Liver (tissue), 8 donors: ENCODE measurements at regions not wholly inside any gene's neighbourhood (a gene's known extent, or its start where the extent isn't known, plus 50 kb on each side); places are given as distances from the start of the nearest gene placed in this dataset.

ENCODE experiments used
- DNase-seq: peaks from one replicate; pipeline ENCODE4 v3.0.0-alpha.2; 2017; ENCODE audit warnings: low spot score
- H3K27ac ChIP-seq, 2 donors: one replicate each; pipeline ENCODE4 v1.7.0; 2013; ENCODE audit warnings: inconsistent platforms in 2 of 2, low read length in 2 of 2, control low read depth in 1 of 2, low read depth in 1 of 2, mild to moderate bottlenecking in 1 of 2
- H3K27me3 ChIP-seq, 4 donors: one replicate each; pipeline versions ENCODE4 v1.6.1 to v1.7.0; 2013; ENCODE audit warnings: low read length in 3 of 4, inconsistent platforms in 1 of 4, mild to moderate bottlenecking in 1 of 4, moderate library complexity in 1 of 4; ENCODE audit not compliant: control insufficient read depth in 4 of 4, insufficient read depth in 4 of 4
- H3K36me3 ChIP-seq, 4 donors: one replicate each; pipeline versions ENCODE4 v1.6.1 to v1.7.0; 2013; ENCODE audit warnings: low read length in 3 of 4, mild to moderate bottlenecking in 3 of 4, low read depth in 1 of 4, moderate library complexity in 1 of 4; ENCODE audit not compliant: control insufficient read depth in 4 of 4, insufficient read depth in 3 of 4
- H3K4me1 ChIP-seq, 4 donors: one replicate each; pipeline versions ENCODE4 v1.6.1 to v1.7.0; 2013; ENCODE audit warnings: low read length in 3 of 4, mild to moderate bottlenecking in 3 of 4, moderate library complexity in 1 of 4; ENCODE audit not compliant: control insufficient read depth in 4 of 4, insufficient read depth in 4 of 4
- H3K4me3 ChIP-seq, 3 donors: one replicate each; pipeline versions ENCODE4 v1.6.1 to v1.7.0; 2013; ENCODE audit warnings: low read length in 3 of 3, control low read depth in 1 of 3, low read depth in 1 of 3, mild to moderate bottlenecking in 1 of 3
- H3K9ac ChIP-seq, 2 donors: one replicate each; pipeline ENCODE4 v1.7.0; 2013; ENCODE audit warnings: low read length in 2 of 2, mild to moderate bottlenecking in 2 of 2, moderate library complexity in 2 of 2, control low read depth in 1 of 2, low read depth in 1 of 2
- H3K9me3 ChIP-seq, 4 donors: one replicate each; pipeline versions ENCODE4 v1.6.1 to v1.7.0; 2013; ENCODE audit warnings: low read length in 3 of 4; ENCODE audit not compliant: control insufficient read depth in 4 of 4
- FOXA2 ChIP-seq: IDR thresholded peaks from 2 replicates; pipeline ENCODE4 v1.6.1; 2016; ENCODE audit warnings: antibody characterized with exemption
- GABPA ChIP-seq, 2 donors: IDR thresholded peaks in 1 of 2; conservative IDR thresholded peaks in 1 of 2; 2 replicates each; pipeline ENCODE4 v1.6.1; 2016; ENCODE audit warnings: antibody characterized with exemption in 2 of 2, mild to moderate bottlenecking in 1 of 2, moderate library complexity in 1 of 2
- HNF4A ChIP-seq, 2 donors: conservative IDR thresholded peaks; 2 replicates each; pipeline ENCODE4 v1.6.1; 2016; ENCODE audit warnings: antibody characterized with exemption in 2 of 2, mild to moderate bottlenecking in 2 of 2
- HNF4G ChIP-seq: IDR thresholded peaks from 2 replicates; pipeline ENCODE4 v1.6.1; 2016; ENCODE audit warnings: antibody characterized with exemption
- NR2F2 ChIP-seq: IDR thresholded peaks from 2 replicates; pipeline ENCODE4 v1.6.1; 2016; ENCODE audit warnings: antibody characterized with exemption
- RAD21 ChIP-seq, 2 donors: IDR thresholded peaks; 2 replicates each; pipeline ENCODE4 v1.6.1; 2016; ENCODE audit warnings: antibody characterized with exemption in 2 of 2, mild to moderate bottlenecking in 2 of 2
- RXRA ChIP-seq, 2 donors: IDR thresholded peaks; 2 replicates each; pipeline ENCODE4 v1.6.1; 2017 to 2018; ENCODE audit warnings: antibody characterized with exemption in 2 of 2, mild to moderate bottlenecking in 1 of 2
- SP1 ChIP-seq: IDR thresholded peaks from 2 replicates; pipeline ENCODE4 v1.6.1; 2018; ENCODE audit warnings: antibody characterized with exemption, mild to moderate bottlenecking
- TAF1 ChIP-seq: conservative IDR thresholded peaks from 2 replicates; pipeline ENCODE4 v1.6.1; 2016; ENCODE audit warnings: antibody characterized with exemption, mild to moderate bottlenecking
- YY1 ChIP-seq: IDR thresholded peaks from 2 replicates; pipeline ENCODE4 v1.6.1; 2016; ENCODE audit warnings: antibody characterized with exemption, mild to moderate bottlenecking
- WGBS: extraction: QIAGEN DNeasy Blood & Tissue Kit; methylation state at CpG from one replicate; pipeline ENCODE4 v1.1.7; 2013; 5-methylcytosine and 5-hydroxymethylcytosine counted together
- TF ChIP-seq, protein P1 (sequence below): IDR thresholded peaks from 2 replicates; pipeline ENCODE4 v1.6.1; 2016; ENCODE audit warnings: antibody characterized with exemption
- TF ChIP-seq, protein P2 (sequence below): fragments of 150-350 bp; IDR thresholded peaks from 2 replicates; pipeline ENCODE4 v1.5.1; 2017; ENCODE audit warnings: improper control_type of control experiment, low read depth, low read length; ENCODE audit not compliant: missing input control
- TF ChIP-seq, protein P3 (sequence below): IDR thresholded peaks from 2 replicates; pipeline ENCODE4 v1.6.1; 2016; ENCODE audit warnings: antibody characterized with exemption
- TF ChIP-seq, protein P4 (sequence below): IDR thresholded peaks from 2 replicates; pipeline ENCODE4 v1.6.1; 2016; ENCODE audit warnings: antibody characterized with exemption, mild to moderate bottlenecking
- TF ChIP-seq, protein P5 (sequence below): IDR thresholded peaks from 2 replicates; pipeline ENCODE4 v1.6.1; 2016; ENCODE audit warnings: antibody characterized with exemption
- donor health status: healthy.
- donor health status: healthy.
- donor health status: healthy.
- donor health status: healthy.
- donor health status: healthy.

DNA sequence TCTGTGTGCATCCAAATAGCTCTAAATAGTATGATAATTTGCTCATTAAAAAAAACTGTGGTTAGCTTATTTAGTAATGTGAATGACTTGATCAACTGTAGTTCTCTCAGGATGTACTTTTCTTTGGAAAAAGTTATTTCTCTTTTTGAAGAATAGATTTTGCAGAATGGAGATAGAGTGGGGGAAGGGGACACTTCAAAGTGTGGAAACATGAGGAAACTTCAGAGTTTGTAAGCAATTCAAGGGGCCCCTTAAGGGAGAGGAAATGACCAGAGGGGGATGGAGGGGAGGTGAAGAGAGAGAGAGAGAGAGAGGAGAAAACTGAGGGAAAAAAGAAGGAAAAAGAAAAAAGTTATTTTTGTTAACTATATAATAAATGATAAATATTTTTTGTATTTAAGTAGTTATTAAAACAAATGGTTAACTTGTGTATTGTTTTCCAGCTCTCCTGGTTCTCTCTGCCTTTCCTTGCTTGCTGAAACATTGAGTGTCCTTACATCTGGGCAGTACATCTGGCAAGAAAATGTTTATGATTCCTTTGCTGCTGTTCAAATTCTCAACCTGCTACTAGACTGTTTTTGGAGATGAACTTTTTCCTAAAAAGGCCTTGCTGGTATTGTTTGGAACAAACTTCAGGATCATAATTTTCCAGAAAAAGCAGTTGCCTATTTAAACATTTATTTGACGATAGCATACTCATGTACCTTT, 497.5 kb upstream of the CITED2 start:
- no peak overlapping the region for H3K9ac ChIP-seq
- H3K4me1 ChIP-seq = peaks cover 0 to 4% (median 0%) of the 10 kb centered on the region in 4 donors
- H3K9me3 ChIP-seq = no peaks in the 10 kb centered on the region
- no peak for TF ChIP-seq TAF1
- TF ChIP-seq HNF4A (conservative IDR thresholded peaks at IDR 0.05) = no peak
- no peak for TF ChIP-seq HNF4G
- TF ChIP-seq, protein P1, sequence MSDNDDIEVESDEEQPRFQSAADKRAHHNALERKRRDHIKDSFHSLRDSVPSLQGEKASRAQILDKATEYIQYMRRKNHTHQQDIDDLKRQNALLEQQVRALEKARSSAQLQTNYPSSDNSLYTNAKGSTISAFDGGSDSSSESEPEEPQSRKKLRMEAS = no peak
- no peak for TF ChIP-seq FOXA2
- TF ChIP-seq, protein P2, sequence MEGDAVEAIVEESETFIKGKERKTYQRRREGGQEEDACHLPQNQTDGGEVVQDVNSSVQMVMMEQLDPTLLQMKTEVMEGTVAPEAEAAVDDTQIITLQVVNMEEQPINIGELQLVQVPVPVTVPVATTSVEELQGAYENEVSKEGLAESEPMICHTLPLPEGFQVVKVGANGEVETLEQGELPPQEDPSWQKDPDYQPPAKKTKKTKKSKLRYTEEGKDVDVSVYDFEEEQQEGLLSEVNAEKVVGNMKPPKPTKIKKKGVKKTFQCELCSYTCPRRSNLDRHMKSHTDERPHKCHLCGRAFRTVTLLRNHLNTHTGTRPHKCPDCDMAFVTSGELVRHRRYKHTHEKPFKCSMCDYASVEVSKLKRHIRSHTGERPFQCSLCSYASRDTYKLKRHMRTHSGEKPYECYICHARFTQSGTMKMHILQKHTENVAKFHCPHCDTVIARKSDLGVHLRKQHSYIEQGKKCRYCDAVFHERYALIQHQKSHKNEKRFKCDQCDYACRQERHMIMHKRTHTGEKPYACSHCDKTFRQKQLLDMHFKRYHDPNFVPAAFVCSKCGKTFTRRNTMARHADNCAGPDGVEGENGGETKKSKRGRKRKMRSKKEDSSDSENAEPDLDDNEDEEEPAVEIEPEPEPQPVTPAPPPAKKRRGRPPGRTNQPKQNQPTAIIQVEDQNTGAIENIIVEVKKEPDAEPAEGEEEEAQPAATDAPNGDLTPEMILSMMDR = no peak
- TF ChIP-seq GABPA (IDR thresholded peaks at IDR 0.05 in 1 of 2, conservative IDR thresholded peaks at IDR 0.05 in 1 of 2) = no peak
- no peak for TF ChIP-seq SP1
- TF ChIP-seq YY1 = no peak
- no peak for TF ChIP-seq NR2F2
- H3K4me3 ChIP-seq = no peak overlapping the region
- no peak overlapping the region for H3K27ac ChIP-seq
- H3K27me3 ChIP-seq = no peaks in the 10 kb centered on the region
- 77% methylated on average over 1 of the region's 1 CpG for WGBS
- no peaks in the 10 kb centered on the region for H3K36me3 ChIP-seq
- DNase-seq = no peak

DNA sequence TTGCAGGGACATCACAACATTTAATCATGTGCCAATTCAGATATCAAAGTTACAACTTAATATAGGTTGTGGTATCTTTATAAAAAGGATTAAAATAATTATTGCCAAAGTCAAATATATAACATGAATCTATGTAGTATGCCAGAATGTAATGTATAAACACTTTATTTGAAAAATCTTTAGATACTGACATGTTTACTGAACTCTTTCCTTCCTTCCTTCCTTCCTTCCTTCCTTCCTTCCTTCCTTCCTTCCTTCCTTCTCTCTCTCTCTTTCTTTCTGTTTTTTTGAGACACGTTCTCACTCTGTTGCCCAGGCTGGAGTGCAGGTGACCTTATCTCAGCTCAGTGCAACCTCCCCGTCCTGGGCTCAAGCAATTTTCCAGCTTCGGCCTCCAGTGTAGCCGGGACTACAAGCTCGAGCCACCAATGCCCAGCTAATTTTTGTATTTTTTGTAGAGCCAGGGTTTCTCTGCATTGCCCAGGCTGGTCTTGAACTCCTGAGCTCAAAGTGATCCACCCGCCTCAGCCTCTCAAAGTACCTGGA, 496.8 kb upstream of the CITED2 start:
- no peak overlapping the region for H3K4me3 ChIP-seq
- H3K9ac ChIP-seq = no peak overlapping the region
- no peaks in the 10 kb centered on the region for H3K36me3 ChIP-seq
- no peak overlapping the region for H3K27ac ChIP-seq
- no peak for DNase-seq
- 85% methylated on average over 6 of the region's 6 CpGs for WGBS
- no peaks in the 10 kb centered on the region for H3K27me3 ChIP-seq
- peaks cover 0 to 4% (median 0%) of the 10 kb centered on the region in 4 donors for H3K4me1 ChIP-seq
- no peaks in the 10 kb centered on the region for H3K9me3 ChIP-seq
- TF ChIP-seq HNF4G = no peak
- TF ChIP-seq, protein P2 = no peak

DNA sequence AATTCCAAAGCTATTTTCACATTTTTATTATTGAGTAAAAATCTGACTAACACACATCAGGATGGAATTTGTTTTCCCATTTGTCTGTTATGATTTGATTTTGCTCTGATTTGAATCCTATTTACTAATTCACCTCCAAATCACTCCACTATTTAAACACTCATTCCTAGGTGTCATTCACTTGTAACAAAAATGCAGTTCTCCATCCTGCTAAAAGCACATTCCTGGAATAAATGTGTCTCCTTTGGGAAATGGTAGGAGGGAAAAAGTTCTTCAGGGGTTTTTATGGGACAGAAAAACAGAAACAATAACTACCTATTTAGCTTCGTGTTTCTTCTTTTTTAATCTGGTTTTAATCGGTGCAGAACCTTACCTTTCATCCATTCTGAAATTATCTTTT, 494.1 kb upstream of the CITED2 start:
- WGBS = 89% methylated on average over 2 of the region's 2 CpGs
- TF ChIP-seq GABPA (IDR thresholded peaks at IDR 0.05 in 1 of 2, conservative IDR thresholded peaks at IDR 0.05 in 1 of 2) (no peak), RAD21 (IDR thresholded peaks at IDR 0.05) (no peak), RXRA (IDR thresholded peaks at IDR 0.05) (no peak), FOXA2 (no peak), HNF4G (no peak), YY1 (no peak), HNF4A (conservative IDR thresholded peaks at IDR 0.05) (no peak)
- TF ChIP-seq, protein P3, sequence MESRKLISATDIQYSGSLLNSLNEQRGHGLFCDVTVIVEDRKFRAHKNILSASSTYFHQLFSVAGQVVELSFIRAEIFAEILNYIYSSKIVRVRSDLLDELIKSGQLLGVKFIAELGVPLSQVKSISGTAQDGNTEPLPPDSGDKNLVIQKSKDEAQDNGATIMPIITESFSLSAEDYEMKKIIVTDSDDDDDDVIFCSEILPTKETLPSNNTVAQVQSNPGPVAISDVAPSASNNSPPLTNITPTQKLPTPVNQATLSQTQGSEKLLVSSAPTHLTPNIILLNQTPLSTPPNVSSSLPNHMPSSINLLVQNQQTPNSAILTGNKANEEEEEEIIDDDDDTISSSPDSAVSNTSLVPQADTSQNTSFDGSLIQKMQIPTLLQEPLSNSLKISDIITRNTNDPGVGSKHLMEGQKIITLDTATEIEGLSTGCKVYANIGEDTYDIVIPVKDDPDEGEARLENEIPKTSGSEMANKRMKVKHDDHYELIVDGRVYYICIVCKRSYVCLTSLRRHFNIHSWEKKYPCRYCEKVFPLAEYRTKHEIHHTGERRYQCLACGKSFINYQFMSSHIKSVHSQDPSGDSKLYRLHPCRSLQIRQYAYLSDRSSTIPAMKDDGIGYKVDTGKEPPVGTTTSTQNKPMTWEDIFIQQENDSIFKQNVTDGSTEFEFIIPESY = no peak
- TF ChIP-seq, protein P4, sequence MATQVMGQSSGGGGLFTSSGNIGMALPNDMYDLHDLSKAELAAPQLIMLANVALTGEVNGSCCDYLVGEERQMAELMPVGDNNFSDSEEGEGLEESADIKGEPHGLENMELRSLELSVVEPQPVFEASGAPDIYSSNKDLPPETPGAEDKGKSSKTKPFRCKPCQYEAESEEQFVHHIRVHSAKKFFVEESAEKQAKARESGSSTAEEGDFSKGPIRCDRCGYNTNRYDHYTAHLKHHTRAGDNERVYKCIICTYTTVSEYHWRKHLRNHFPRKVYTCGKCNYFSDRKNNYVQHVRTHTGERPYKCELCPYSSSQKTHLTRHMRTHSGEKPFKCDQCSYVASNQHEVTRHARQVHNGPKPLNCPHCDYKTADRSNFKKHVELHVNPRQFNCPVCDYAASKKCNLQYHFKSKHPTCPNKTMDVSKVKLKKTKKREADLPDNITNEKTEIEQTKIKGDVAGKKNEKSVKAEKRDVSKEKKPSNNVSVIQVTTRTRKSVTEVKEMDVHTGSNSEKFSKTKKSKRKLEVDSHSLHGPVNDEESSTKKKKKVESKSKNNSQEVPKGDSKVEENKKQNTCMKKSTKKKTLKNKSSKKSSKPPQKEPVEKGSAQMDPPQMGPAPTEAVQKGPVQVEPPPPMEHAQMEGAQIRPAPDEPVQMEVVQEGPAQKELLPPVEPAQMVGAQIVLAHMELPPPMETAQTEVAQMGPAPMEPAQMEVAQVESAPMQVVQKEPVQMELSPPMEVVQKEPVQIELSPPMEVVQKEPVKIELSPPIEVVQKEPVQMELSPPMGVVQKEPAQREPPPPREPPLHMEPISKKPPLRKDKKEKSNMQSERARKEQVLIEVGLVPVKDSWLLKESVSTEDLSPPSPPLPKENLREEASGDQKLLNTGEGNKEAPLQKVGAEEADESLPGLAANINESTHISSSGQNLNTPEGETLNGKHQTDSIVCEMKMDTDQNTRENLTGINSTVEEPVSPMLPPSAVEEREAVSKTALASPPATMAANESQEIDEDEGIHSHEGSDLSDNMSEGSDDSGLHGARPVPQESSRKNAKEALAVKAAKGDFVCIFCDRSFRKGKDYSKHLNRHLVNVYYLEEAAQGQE = no peak
- TF ChIP-seq, protein P5, sequence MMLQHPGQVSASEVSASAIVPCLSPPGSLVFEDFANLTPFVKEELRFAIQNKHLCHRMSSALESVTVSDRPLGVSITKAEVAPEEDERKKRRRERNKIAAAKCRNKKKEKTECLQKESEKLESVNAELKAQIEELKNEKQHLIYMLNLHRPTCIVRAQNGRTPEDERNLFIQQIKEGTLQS = no peak
- Histone ChIP-seq H3K27me3 (no peaks in the 10 kb centered on the region), H3K9me3 (no peaks in the 10 kb centered on the region), H3K27ac (no peak overlapping the region), H3K4me3 (no peak overlapping the region), H3K4me1 (peaks cover 0 to 4% (median 0%) of the 10 kb centered on the region in 4 donors), H3K9ac (no peak overlapping the region), H3K36me3 (no peaks in the 10 kb centered on the region)
- no peak for DNase-seq
